Naive thymus-derived CD8-positive, alpha-beta T cell (primary cell): ENCODE measurements at regions not wholly inside any gene's neighbourhood (a gene's known extent, or its start where the extent isn't known, plus 50 kb on each side); places are given as distances from the start of the nearest gene placed in this dataset.
A peak's percentile ranks its signal among the peaks of the same experiment; 100 is the strongest.
"Not testable (repeated sequence)": the region's sequence is repeated elsewhere in the genome, so short reads cannot be mapped to it uniquely, and the experiment has no call there.

Experiments
- ATAC-seq, 2 donors: fragments of 150-1000 bp; cut with Tn5 transposase in 1 of 2; sonication (Bioruptor Pico), chemical (Tn5 transposase) in 1 of 2; 1 replicate in 1 of 2; 2 replicates in 1 of 2; pipeline ENCODE4 v1.10.0; 2021; ENCODE audit warnings: mild to moderate bottlenecking in 2 of 2, moderate library complexity in 2 of 2
- POLR2A ChIA-PET: fragments of 350-600 bp; sonication (Branson Sonifier 250); formaldehyde crosslinking; loops from one replicate; lab custom pipeline; 2021; ENCODE audit warnings: antibody characterized with exemption; lab: Charles Lee
- DNase-seq, 10 donors: peaks; one replicate each; pipeline versions ENCODE4 v3.0.0 to v3.0.0-alpha.2; 2020 to 2022
- H3K27ac Mint-ChIP-seq, 10 donors: one replicate each; pipeline ENCODE4 v1.8.0; 2020 to 2022; ENCODE audit warnings: mild to moderate bottlenecking in 10 of 10, mixed read lengths in 10 of 10, moderate library complexity in 4 of 10, inconsistent platforms in 1 of 10
- H3K27me3 Mint-ChIP-seq, 5 donors: one replicate each; pipeline ENCODE4 v1.8.0; 2021 to 2022; ENCODE audit warnings: mixed read lengths in 5 of 5
- H3K36me3 Mint-ChIP-seq, 3 donors: one replicate each; pipeline ENCODE4 v1.8.0; 2020 to 2022; ENCODE audit warnings: mixed read lengths in 3 of 3, mild to moderate bottlenecking in 2 of 3, inconsistent platforms in 1 of 3
- H3K4me1 Mint-ChIP-seq, 4 donors: one replicate each; pipeline ENCODE4 v1.8.0; 2021 to 2022; ENCODE audit warnings: mixed read lengths in 4 of 4
- H3K4me3 Mint-ChIP-seq, 10 donors: one replicate each; pipeline ENCODE4 v1.8.0; 2020 to 2022; ENCODE audit warnings: mild to moderate bottlenecking in 10 of 10, mixed read lengths in 10 of 10, moderate library complexity in 6 of 10, inconsistent platforms in 1 of 10
- H3K9me3 Mint-ChIP-seq, 9 donors: one replicate each; pipeline ENCODE4 v1.8.0; 2020 to 2022; ENCODE audit warnings: mixed read lengths in 9 of 9, mild to moderate bottlenecking in 3 of 9, inconsistent platforms in 1 of 9, moderate library complexity in 1 of 9

DNA sequence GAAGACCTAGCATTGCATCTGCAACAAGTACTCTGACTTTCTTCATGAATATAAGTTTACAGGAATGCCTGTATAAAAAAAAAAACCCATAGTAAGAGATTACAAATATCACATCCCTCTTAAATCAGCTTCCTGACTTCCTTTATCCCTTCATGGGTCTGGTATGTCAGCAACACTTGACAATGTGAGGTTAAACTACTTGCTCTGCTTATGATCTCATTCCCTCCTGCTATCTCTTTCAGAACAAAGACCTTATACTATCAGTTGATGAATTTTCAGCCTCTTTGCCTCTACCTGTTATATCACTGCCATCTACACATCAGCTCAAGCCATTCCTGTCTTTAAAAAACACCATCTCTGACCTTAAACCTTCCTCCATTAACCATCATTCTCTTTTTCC lies 130.9 kb upstream of the SAMSN1 start:
- ATAC-seq: no peak
- Mint-ChIP-seq H3K36me3 (peaks cover 0 to 4% (median 0%) of the 10 kb centered on the region in 3 donors), H3K9me3 (peaks cover 0 to 25% (median 0%) of the 10 kb centered on the region in 9 donors), H3K4me1 (peaks cover 26 to 53% (median 44%) of the 10 kb centered on the region in 4 donors), H3K27ac (peak overlapping the region; percentile 89 to 100 (median 94)), H3K4me3 (peak overlapping the region; percentile 16 to 78 (median 71)), H3K27me3 (no peaks in the 10 kb centered on the region)
- POLR2A ChIA-PET: interaction anchor here (2.4 kb wide), 1 partner anchor 8 kb away, joined by 7 read pairs; no protein-coding TSS in a partner anchor
- DNase-seq: no peak

DNA sequence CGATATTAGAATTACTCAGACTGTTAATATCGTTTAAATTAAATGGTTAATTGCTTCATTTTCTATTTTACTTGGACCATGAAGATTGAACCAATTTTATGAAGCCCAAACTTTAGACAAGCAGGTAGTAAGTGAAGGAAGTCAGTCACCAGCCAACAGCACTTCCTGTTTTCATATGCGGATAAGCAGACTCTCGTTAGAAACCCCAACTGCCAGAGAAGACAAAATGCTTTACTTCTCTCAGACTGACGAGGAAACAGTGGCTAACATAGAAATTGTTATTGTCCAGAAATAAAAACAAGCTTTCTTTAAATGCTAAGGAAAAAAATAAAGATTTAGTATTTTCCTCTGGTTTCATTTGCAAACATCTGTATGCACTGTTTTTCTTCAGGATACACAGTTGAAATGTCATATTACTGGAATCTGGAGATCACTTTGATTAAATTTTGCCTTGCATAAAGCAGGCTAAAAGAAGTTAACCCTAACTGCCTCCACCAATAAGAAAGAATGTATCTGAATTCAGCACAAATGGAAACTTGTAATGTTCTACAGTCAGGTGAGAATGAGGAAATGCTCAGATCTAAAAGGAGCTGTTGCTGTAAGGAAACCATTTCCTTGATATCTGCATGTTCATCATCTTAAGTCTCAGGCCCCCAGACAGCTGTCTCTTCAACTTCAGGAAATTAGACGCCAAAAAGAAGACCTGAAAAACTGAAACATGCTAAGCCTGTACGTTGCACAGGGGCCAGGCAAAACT lies 129.8 kb upstream of the SAMSN1 start:
- peaks cover 26 to 53% (median 45%) of the 10 kb centered on the region in 4 donors for H3K4me1 Mint-ChIP-seq
- peaks cover 0 to 4% (median 0%) of the 10 kb centered on the region in 3 donors for H3K36me3 Mint-ChIP-seq
- ATAC-seq: peak; percentile 93 to 95
- H3K27me3 Mint-ChIP-seq: no peaks in the 10 kb centered on the region
- H3K4me3 Mint-ChIP-seq: peak overlapping the region; percentile 44 to 78 (median 74)
- DNase-seq: peak in 8 of 10 donors; percentile 3 to 73 (median 48)
- peak overlapping the region; percentile 89 to 100 (median 94) for H3K27ac Mint-ChIP-seq
- POLR2A ChIA-PET: interaction anchor here (0.7 to 2.4 kb wide), 6 partner anchors 9 to 389 kb away, joined by 3 to 8 read pairs (median 4); partner anchors contain the start of gene NRIP1
- peaks cover 0 to 25% (median 0%) of the 10 kb centered on the region in 9 donors for H3K9me3 Mint-ChIP-seq

DNA sequence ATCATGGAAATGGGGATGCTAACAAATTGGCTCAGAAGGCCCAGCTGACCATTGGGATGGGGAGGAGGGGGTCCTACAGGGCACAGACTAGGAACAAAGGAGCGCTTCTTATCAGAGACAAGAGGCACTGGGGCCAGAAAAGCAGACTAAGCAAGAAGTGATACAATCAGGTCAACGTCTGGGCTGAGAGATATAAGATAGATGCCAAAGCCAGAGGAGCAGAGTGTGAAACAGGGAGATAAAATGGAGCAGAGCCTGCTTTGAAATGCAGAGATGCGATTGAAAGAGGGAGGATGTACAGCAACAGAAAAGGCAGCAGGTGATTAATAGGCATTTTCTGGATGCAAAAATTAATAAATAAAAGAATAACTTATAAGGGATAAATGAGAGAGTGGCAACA lies 127.5 kb upstream of the SAMSN1 start:
- Mint-ChIP-seq H3K4me1 (peaks cover 25 to 53% (median 43%) of the 10 kb centered on the region in 4 donors), H3K36me3 (peaks cover 0 to 9% (median 4%) of the 10 kb centered on the region in 3 donors), H3K4me3 (no peak overlapping the region), H3K27ac (peak overlapping the region in 5 of 10 donors; percentile 3 to 77 (median 36)), H3K27me3 (no peaks in the 10 kb centered on the region), H3K9me3 (peaks cover 0 to 29% (median 3%) of the 10 kb centered on the region in 9 donors)
- DNase-seq (no peak), ATAC-seq (no peak)
- POLR2A ChIA-PET: no interaction called here

DNA sequence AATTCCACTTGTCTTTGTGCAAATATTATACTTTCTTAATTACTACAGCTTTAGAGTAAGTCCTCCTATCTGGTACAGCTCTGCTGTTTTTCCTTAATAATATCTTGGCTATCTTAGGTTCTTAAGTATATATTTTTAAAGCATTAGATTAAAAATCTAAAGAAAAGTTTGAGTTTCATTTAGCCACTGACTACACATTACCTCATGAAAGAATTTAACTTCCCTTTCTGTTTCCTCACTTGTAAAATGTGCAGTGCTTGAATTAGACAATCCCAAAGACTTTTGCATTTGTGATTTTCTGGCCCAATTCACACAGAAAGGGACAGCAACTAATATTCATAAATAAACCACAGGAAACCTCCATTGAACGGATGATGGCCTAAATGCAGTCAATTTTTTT lies 126.4 kb upstream of the SAMSN1 start:
- POLR2A ChIA-PET: no interaction called here

DNA sequence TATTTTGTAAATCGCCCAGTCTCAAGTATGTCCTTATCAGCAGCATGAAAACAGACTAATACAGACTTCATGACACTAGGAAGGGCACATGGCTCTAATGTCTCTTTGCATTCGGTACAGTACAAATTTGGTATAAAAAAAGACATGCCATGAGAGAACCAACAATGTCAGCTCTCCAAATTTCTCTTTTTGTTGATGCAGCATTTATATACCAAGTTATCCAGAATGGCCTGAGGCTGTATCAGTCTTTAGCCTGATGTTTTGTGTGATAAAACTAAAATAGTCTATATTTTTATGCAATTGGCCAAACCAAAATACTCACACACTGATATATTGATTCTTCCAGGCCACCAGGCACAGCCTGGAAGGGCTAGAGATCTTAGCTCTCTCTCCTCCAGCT lies 124.3 kb upstream of the SAMSN1 start:
- peaks cover 0 to 9% (median 0%) of the 10 kb centered on the region in 9 donors for H3K9me3 Mint-ChIP-seq
- peaks cover 6 to 23% (median 12%) of the 10 kb centered on the region in 4 donors for H3K4me1 Mint-ChIP-seq
- H3K36me3 Mint-ChIP-seq: peaks cover 0 to 9% (median 4%) of the 10 kb centered on the region in 3 donors
- H3K27me3 Mint-ChIP-seq: no peaks in the 10 kb centered on the region
- DNase-seq (no peak), ATAC-seq (no peak)
- POLR2A ChIA-PET: interaction anchor here (0.7 to 1.0 kb wide), 2 partner anchors 58 to 126 kb away, joined by 3 to 4 read pairs; no protein-coding TSS in a partner anchor
- no peak overlapping the region for H3K4me3 Mint-ChIP-seq
- H3K27ac Mint-ChIP-seq: peak overlapping the region in 2 of 10 donors; percentile 32 to 33

More for the DNA sequence above, 126.4 kb upstream of the SAMSN1 start:
- Mint-ChIP-seq H3K4me1 (peaks cover 19 to 44% (median 32%) of the 10 kb centered on the region in 4 donors), H3K36me3 (peaks cover 0 to 9% (median 4%) of the 10 kb centered on the region in 3 donors), H3K27me3 (no peaks in the 10 kb centered on the region), H3K27ac (peak overlapping the region in 2 of 10 donors; percentile 6 to 19), H3K9me3 (peaks cover 0 to 17% (median 2%) of the 10 kb centered on the region in 9 donors), H3K4me3 (no peak overlapping the region)
- ATAC-seq: no peak
- DNase-seq: no peak

DNA sequence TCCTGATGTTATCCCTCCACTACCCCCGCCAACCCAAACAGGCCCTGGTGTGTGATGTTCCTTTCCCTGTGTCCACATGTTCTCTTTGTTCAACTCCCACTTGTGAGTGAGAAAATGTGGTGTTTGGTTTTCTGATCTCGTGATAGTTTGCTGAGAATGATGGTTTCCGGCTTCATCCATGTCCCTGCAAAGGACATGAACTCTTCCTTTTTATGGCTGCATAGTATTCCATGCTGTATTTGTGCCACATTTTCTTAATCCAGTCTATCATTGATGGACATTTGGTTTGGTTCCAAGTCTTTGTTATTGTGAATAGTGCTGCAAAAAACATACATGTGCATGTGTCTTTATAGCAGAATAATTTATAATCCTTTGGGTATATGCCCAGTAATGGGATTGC lies 123.0 kb upstream of the SAMSN1 start:
- H3K36me3 Mint-ChIP-seq: peaks cover 0 to 14% (median 11%) of the 10 kb centered on the region in 3 donors

DNA sequence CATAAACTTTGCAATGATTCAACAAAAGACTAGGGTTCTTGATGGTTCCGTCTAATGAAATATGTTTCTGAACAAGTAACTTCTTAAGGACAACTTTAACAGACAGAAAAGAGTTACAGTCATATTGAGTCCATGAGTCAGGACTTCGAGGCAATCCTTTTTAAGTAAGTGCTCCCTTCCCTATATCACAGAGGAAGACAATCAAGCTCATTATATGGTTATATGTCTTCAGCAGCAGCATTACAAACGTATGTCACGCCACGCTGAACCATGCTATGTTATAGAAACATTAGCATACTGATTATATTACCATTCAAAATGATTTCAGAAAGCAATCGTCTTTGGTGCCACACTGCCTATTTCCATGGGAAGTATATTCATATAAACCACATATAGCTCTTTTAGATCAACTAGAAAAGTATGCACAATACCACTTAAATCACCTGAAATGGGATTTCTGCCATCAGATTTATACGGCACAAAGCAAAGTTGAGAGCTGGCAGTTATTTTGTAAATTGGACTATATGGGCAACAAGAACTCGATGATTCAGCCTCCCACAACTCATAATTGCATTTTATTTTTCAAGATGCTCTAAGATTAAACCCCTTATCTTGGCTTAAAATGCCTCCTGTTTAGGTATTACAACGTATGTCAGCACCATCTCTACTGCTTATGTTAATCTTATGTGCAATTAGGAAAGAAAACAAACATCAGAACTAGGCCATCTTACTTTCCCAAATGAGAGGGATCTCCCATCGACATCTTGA lies 111.3 kb upstream of the SAMSN1 start:
- DNase-seq (no peak), ATAC-seq (no peak)
- Mint-ChIP-seq H3K36me3 (no peaks in the 10 kb centered on the region), H3K4me3 (no peak overlapping the region), H3K9me3 (peaks cover 0 to 8% (median 0%) of the 10 kb centered on the region in 9 donors), H3K27me3 (no peaks in the 10 kb centered on the region), H3K4me1 (peaks cover 0 to 4% (median under 1%) of the 10 kb centered on the region in 4 donors), H3K27ac (no peak overlapping the region)
- POLR2A ChIA-PET: no interaction called here

More for the DNA sequence above, 123.0 kb upstream of the SAMSN1 start:
- H3K27ac Mint-ChIP-seq, POLR2A ChIA-PET, H3K27me3 Mint-ChIP-seq, DNase-seq, H3K9me3 Mint-ChIP-seq, ATAC-seq, H3K4me3 Mint-ChIP-seq: not testable (repeated sequence)
- H3K4me1 Mint-ChIP-seq: peaks cover 7 to 18% (median 12%) of the 10 kb centered on the region in 4 donors

DNA sequence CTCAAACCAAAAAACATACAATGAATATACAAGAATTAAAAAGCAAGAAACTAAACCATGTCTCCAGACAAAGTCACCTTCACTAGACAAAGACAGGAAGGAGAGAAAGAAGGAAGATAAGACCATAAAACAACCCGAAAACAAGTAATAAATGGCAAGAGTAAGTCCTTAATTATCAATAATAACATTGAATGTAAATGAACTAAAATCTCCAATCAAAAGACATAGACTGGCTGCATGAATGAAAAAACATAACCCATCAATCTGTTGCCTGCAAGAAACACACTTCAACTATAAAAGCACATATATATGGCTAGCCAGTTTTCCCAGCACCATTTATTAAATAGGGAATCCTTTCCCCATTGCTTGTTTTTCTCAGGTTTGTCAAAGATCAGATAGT lies 100.8 kb upstream of the SAMSN1 start:
- ATAC-seq (no peak), DNase-seq (no peak)
- POLR2A ChIA-PET: no interaction called here
- H3K4me1 Mint-ChIP-seq: no peaks in the 10 kb centered on the region
- peaks cover 9 to 26% (median 19%) of the 10 kb centered on the region in 9 donors for H3K9me3 Mint-ChIP-seq
- no peaks in the 10 kb centered on the region for H3K27me3 Mint-ChIP-seq
- peaks cover 0 to 23% (median 12%) of the 10 kb centered on the region in 3 donors for H3K36me3 Mint-ChIP-seq
- peak overlapping the region in 1 of 10 donors; percentile 67 for H3K27ac Mint-ChIP-seq
- H3K4me3 Mint-ChIP-seq: no peak overlapping the region

DNA sequence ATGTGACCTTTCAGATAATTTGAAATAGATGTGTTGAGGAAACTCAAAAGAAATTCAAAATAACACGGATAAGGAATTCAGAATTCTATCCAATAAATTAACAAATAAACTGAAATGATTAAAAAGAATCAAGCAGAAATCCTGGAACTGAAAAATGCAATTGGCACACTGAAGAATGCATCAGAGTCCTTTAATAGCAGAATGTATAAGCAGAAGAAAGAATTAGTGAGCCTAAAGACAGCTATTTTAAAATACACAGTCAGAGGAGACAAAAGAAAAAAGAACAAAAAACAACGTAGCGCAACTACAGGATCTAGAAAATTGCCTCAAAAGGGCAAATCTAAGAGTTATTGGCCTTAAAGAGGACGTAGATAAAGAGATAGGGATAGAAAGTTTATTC lies 99.6 kb upstream of the SAMSN1 start:
- Mint-ChIP-seq H3K4me3 (no peak overlapping the region), H3K27ac (no peak overlapping the region), H3K4me1 (no peaks in the 10 kb centered on the region), H3K27me3 (no peaks in the 10 kb centered on the region), H3K9me3 (peaks cover 9 to 26% (median 19%) of the 10 kb centered on the region in 9 donors), H3K36me3 (peaks cover 0 to 23% (median 12%) of the 10 kb centered on the region in 3 donors)
- DNase-seq: no peak
- no peak for ATAC-seq
- POLR2A ChIA-PET: no interaction called here

DNA sequence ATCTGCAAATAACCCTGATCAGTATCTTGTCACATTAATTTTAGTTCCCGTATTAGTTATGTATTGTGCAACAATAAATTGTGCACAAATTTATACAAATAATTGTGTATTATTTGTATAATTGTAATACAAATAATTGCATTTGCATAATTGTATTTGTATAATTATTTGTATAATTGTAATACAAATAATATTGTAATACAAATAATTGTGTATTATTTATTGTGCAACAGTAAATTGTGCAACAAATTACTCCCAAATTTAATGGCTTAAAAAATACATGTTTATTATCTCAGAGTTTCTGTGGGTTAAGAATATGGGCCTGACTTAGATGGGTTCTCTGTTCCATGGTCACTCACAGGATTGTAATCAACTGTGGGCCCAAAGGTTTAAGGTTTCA lies 86.2 kb upstream of the SAMSN1 start:
- DNase-seq: no peak
- POLR2A ChIA-PET: no interaction called here
- Mint-ChIP-seq H3K27me3 (no peaks in the 10 kb centered on the region), H3K4me3 (no peak overlapping the region), H3K27ac (no peak overlapping the region), H3K4me1 (peaks cover 0 to 13% (median 4%) of the 10 kb centered on the region in 4 donors), H3K36me3 (no peaks in the 10 kb centered on the region), H3K9me3 (peaks cover 0 to 4% (median 0%) of the 10 kb centered on the region in 9 donors)
- no peak for ATAC-seq

DNA sequence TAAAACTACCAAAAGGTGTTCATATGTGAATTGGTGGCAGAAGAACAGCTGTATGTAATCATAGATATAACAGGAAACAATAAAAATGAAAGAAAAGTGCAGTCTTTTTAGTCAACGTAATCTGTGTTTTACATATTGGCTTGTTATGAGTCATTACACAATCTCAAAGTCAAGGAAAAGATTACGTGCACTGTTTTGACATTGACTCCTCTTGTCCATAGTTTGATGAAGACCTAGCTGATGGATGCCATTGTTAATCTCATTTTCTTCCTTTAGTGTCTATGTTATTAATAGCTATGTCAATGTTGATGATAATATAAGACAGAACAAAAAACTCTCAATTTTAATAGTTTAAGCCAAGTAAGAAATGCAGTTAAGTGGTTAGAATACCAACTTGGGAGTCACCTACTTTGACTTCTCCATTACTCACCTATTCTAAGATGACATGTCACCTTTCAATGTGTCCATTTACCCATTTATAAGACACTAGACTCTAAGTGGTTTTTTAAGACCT lies 84.5 kb upstream of the SAMSN1 start:
- DNase-seq (no peak), ATAC-seq (peak in 1 of 2 donors; percentile 28)
- Mint-ChIP-seq H3K27ac (peak overlapping the region in 3 of 10 donors; percentile 29 to 45 (median 43)), H3K9me3 (peaks cover 0 to 1% (median 0%) of the 10 kb centered on the region in 9 donors), H3K4me3 (peak overlapping the region in 1 of 10 donors; percentile 39), H3K4me1 (peaks cover 0 to 13% (median 4%) of the 10 kb centered on the region in 4 donors), H3K27me3 (no peaks in the 10 kb centered on the region), H3K36me3 (no peaks in the 10 kb centered on the region)
- POLR2A ChIA-PET: no interaction called here

DNA sequence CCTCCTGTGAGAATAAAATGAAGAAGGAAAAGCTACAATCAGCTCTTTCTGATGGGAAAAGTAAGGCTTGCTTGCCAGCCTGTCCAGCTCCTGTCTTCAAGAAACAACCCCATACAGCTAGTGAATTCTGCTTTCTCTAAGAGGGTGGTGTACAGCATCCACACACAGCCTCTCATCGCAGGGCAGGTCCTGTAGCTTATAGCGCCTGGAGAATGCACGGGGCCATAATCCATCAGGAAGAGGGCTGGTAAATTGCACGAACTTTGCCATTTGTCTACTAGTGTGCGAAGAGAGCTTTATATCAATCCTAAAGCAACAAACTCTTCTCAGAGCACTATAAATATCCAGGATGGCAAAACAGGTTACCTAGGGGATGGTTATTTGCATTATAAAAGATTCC lies 83.3 kb upstream of the SAMSN1 start:
- peaks cover 0 to 13% (median 4%) of the 10 kb centered on the region in 4 donors for H3K4me1 Mint-ChIP-seq
- H3K4me3 Mint-ChIP-seq: no peak overlapping the region

More for the DNA sequence above, 83.3 kb upstream of the SAMSN1 start:
- Mint-ChIP-seq H3K27me3 (no peaks in the 10 kb centered on the region), H3K36me3 (no peaks in the 10 kb centered on the region), H3K9me3 (peaks cover 0 to 5% (median 0%) of the 10 kb centered on the region in 9 donors), H3K27ac (no peak overlapping the region)
- DNase-seq (no peak), ATAC-seq (no peak)
- POLR2A ChIA-PET: interaction anchor here (0.6 kb wide), 1 partner anchor 101 kb away, joined by 3 read pairs; no protein-coding TSS in a partner anchor
